Activated naive CD4-positive, alpha-beta T cell treated with anti-CD3 and anti-CD28 coated beads, Interleukin-2, amount 10 ng/mL, durations not matched to agents 7 days and 5 days (primary cell): ENCODE measurements at regions not wholly inside any gene's neighbourhood (a gene's known extent, or its start where the extent isn't known, plus 50 kb on each side); places are given as distances from the start of the nearest gene placed in this dataset.

Experiments used
- CTCF ChIA-PET: fragments of 350-600 bp; sonication (Branson Sonifier 250); formaldehyde crosslinking; loops from one replicate; lab custom pipeline; 2021; ENCODE audit warnings: antibody characterized with exemption; lab: Charles Lee
- DNase-seq: peaks from one replicate; pipeline ENCODE4 v3.0.0-alpha.2; 2020
- H3K27ac Mint-ChIP-seq: one replicate; pipeline ENCODE4 v1.8.0; 2021; ENCODE audit warnings: mild to moderate bottlenecking, moderate library complexity, mixed read lengths
- H3K27me3 Mint-ChIP-seq: one replicate; pipeline ENCODE4 v1.8.0; 2021; ENCODE audit warnings: mild to moderate bottlenecking, mixed read lengths
- H3K36me3 Mint-ChIP-seq: one replicate; pipeline ENCODE4 v1.8.0; 2021; ENCODE audit warnings: mixed read lengths
- H3K4me1 Mint-ChIP-seq: one replicate; pipeline ENCODE4 v1.8.0; 2021; ENCODE audit warnings: mixed read lengths
- H3K4me3 Mint-ChIP-seq: one replicate; pipeline ENCODE4 v1.8.0; 2021; ENCODE audit warnings: mild to moderate bottlenecking, moderate library complexity, mixed read lengths
- H3K9me3 Mint-ChIP-seq: one replicate; pipeline ENCODE4 v1.8.0; 2021; ENCODE audit warnings: mixed read lengths

GRCh38 chr6:110558575-110558974 lies 82.2 kb upstream of the SLC22A16 start:
- Mint-ChIP-seq H3K9me3 (peaks cover 18% of the 10 kb centered on the region), H3K27ac (peak overlapping the region; percentile 21), H3K36me3 (peaks cover 17% of the 10 kb centered on the region), H3K4me3 (no peak overlapping the region), H3K4me1 (peaks cover 46% of the 10 kb centered on the region), H3K27me3 (peaks cover 11% of the 10 kb centered on the region)
- CTCF ChIA-PET = no interaction called here
- DNase-seq = no peak

DNA sequence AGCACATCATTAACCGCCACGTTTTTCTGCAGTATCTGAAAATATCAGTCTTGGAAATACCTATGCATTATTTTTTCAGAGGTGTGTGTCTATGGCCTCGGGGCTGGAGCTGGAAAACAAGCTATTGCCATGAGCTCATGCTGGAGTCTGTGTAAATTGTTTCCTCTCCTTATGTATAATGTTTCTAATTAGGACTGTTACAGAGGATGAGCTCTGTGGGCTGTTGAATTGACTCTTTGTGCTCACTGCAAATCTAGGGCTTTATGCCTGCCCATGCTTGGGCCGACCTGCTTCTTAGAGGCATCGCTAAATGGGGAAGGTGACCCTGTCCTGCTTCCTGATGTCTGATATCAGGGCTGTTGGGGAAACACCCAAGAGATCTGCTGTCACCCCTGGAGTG lies 80.8 kb upstream of the SLC22A16 start:
- DNase-seq = no peak
- H3K27me3 Mint-ChIP-seq = peaks cover 15% of the 10 kb centered on the region
- peaks cover 39% of the 10 kb centered on the region for H3K4me1 Mint-ChIP-seq
- H3K9me3 Mint-ChIP-seq = peaks cover 13% of the 10 kb centered on the region
- no peak overlapping the region for H3K27ac Mint-ChIP-seq
- peaks cover 12% of the 10 kb centered on the region for H3K36me3 Mint-ChIP-seq
- no peak overlapping the region for H3K4me3 Mint-ChIP-seq
- CTCF ChIA-PET = no interaction called here

DNA sequence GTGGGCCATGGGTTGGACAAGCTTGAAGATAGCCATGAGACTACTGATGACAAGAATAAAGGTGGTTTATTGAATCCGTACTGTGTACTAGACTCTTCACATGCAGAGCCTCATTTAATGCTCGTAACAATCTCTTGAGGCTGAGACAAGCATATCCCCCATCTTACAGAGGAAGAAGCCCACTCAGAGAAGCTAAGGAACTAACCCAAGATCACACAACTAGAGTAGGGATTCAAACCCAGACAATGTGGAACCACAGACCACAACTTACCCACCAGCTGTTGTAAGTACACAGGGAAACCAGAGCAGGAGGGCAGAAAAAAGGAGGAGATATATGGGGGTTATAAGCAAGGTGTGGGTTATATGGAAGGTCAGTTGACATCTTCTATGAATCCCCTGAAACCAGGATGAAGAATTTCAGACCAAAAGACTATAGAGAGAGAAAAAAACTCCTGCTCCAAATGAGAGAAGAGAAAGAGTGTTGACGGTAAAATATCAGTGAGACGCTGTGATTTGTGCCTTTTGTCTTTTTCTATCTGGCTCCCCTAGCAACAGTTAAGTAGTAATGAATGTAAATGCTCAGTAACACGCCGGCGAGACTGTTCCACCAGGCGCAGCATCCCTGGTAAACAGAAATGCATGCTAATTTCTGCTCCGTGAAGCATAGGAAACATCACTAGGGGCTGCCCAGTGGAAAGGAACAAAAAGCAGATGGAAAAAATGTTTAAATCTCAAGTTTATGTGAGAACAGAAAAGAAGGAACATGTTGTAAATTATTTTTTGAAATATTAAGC lies 80.1 kb upstream of the SLC22A16 start:
- CTCF ChIA-PET = no interaction called here
- H3K9me3 Mint-ChIP-seq = peaks cover 8% of the 10 kb centered on the region
- no peak overlapping the region for H3K27ac Mint-ChIP-seq
- H3K36me3 Mint-ChIP-seq = peaks cover 9% of the 10 kb centered on the region
- H3K27me3 Mint-ChIP-seq = peaks cover 19% of the 10 kb centered on the region
- no peak for DNase-seq
- H3K4me3 Mint-ChIP-seq = no peak overlapping the region
- peaks cover 32% of the 10 kb centered on the region for H3K4me1 Mint-ChIP-seq

DNA sequence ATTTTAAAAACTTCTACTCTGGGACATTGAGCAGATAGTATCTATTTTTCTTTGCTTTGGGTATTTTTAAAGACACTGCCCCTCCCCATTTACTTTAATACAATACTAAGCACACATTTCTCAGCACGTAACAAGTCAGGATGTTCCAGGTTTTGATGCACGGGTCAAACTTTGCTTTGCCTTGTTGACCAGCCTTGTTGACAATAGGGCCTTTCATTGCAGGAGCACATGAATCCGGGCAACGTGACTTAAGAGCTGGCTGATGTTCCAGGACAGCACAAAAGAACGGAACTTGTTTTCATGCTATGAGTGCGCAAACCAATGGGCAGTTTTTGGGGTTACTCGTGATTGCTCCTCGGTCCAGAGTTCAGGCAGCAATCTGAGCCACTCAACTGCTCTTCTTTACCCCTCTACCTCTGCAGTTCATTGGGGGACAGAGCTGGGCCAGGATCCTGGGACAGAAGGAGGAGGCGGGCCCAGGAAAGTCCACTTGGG lies 78.6 kb upstream of the SLC22A16 start:
- CTCF ChIA-PET = no interaction called here
- Mint-ChIP-seq H3K4me3 (no peak overlapping the region), H3K4me1 (peaks cover 17% of the 10 kb centered on the region), H3K36me3 (peaks cover 3% of the 10 kb centered on the region), H3K27me3 (peaks cover 31% of the 10 kb centered on the region), H3K27ac (no peak overlapping the region), H3K9me3 (peaks cover 10% of the 10 kb centered on the region)
- no peak for DNase-seq

- CTCF ChIA-PET = no interaction called here
- no peak overlapping the region for H3K4me3 Mint-ChIP-seq
- H3K27ac Mint-ChIP-seq = no peak overlapping the region
- H3K27me3 Mint-ChIP-seq = peaks cover 31% of the 10 kb centered on the region
- peaks cover 3% of the 10 kb centered on the region for H3K36me3 Mint-ChIP-seq
- peaks cover 12% of the 10 kb centered on the region for H3K4me1 Mint-ChIP-seq
- no peak for DNase-seq
- peaks cover 10% of the 10 kb centered on the region for H3K9me3 Mint-ChIP-seq
Measured at GRCh38 chr6:110554441-110554840, 78.0 kb upstream of the SLC22A16 start.

GRCh38 chr6:110552901-110553641 lies 76.7 kb upstream of the SLC22A16 start:
- CTCF ChIA-PET = no interaction called here
- no peak overlapping the region for H3K4me3 Mint-ChIP-seq
- H3K27ac Mint-ChIP-seq = no peak overlapping the region
- H3K36me3 Mint-ChIP-seq = no peaks in the 10 kb centered on the region
- H3K27me3 Mint-ChIP-seq = peaks cover 31% of the 10 kb centered on the region
- no peak for DNase-seq
- H3K9me3 Mint-ChIP-seq = peaks cover 7% of the 10 kb centered on the region
- peaks cover 6% of the 10 kb centered on the region for H3K4me1 Mint-ChIP-seq

GRCh38 chr6:110552076-110552475 lies 75.7 kb upstream of the SLC22A16 start:
- H3K9me3 Mint-ChIP-seq = peaks cover 7% of the 10 kb centered on the region
- no peak for DNase-seq
- CTCF ChIA-PET = no interaction called here
- no peak overlapping the region for H3K4me3 Mint-ChIP-seq
- no peaks in the 10 kb centered on the region for H3K36me3 Mint-ChIP-seq
- peaks cover 4% of the 10 kb centered on the region for H3K4me1 Mint-ChIP-seq
- H3K27ac Mint-ChIP-seq = no peak overlapping the region
- peaks cover 34% of the 10 kb centered on the region for H3K27me3 Mint-ChIP-seq

GRCh38 chr6:110551088-110551487 lies 74.7 kb upstream of the SLC22A16 start:
- Mint-ChIP-seq H3K9me3 (peaks cover 7% of the 10 kb centered on the region), H3K4me1 (no peaks in the 10 kb centered on the region), H3K36me3 (peaks cover 2% of the 10 kb centered on the region), H3K4me3 (no peak overlapping the region), H3K27me3 (peaks cover 42% of the 10 kb centered on the region), H3K27ac (no peak overlapping the region)
- no peak for DNase-seq
- CTCF ChIA-PET = interaction anchor here (1.0 kb wide), 1 partner anchor 659 kb away, joined by 3 read pairs; no protein-coding TSS in a partner anchor

GRCh38 chr6:110550353-110550752 lies 73.9 kb upstream of the SLC22A16 start:
- H3K4me1 Mint-ChIP-seq = no peaks in the 10 kb centered on the region
- H3K27ac Mint-ChIP-seq = no peak overlapping the region
- peaks cover 2% of the 10 kb centered on the region for H3K36me3 Mint-ChIP-seq
- DNase-seq = no peak
- peaks cover 7% of the 10 kb centered on the region for H3K9me3 Mint-ChIP-seq
- no peak overlapping the region for H3K4me3 Mint-ChIP-seq
- peaks cover 43% of the 10 kb centered on the region for H3K27me3 Mint-ChIP-seq
- CTCF ChIA-PET = no interaction called here

DNA sequence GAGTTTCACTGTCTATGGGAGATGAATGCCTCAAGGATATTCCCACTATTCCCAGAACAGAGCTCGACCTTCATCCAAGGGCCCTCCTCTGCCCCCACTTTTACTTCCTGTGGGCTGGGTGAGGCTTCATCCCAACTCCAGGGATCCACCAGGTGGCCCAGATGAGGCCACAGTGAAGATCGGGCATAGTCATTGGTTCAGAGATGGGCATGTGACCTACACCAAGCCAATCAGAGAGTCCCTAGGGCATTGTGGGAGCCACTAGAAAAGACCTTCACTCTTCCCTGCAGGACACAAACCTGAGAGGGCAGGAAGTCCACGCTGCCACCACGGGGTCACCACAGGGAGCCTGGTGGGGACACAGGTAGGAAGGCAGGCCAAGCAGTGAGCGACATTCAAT lies 72.9 kb upstream of the SLC22A16 start:
- Mint-ChIP-seq H3K4me3 (no peak overlapping the region), H3K4me1 (peaks cover 4% of the 10 kb centered on the region), H3K27ac (no peak overlapping the region), H3K27me3 (peaks cover 44% of the 10 kb centered on the region), H3K36me3 (peaks cover 2% of the 10 kb centered on the region), H3K9me3 (peaks cover 11% of the 10 kb centered on the region)
- CTCF ChIA-PET = interaction anchor here (0.7 kb wide), 1 partner anchor 84 kb away, joined by 3 read pairs; no protein-coding TSS in a partner anchor
- DNase-seq = no peak

GRCh38 chr6:110548110-110548847 lies 71.9 kb upstream of the SLC22A16 start:
- Mint-ChIP-seq H3K4me3 (no peak overlapping the region), H3K9me3 (peaks cover 11% of the 10 kb centered on the region), H3K27ac (no peak overlapping the region), H3K36me3 (peaks cover 2% of the 10 kb centered on the region), H3K27me3 (peaks cover 41% of the 10 kb centered on the region), H3K4me1 (peaks cover 8% of the 10 kb centered on the region)
- DNase-seq = no peak
- CTCF ChIA-PET = interaction anchor here (0.7 kb wide), 1 partner anchor 85 kb away, joined by 3 read pairs; no protein-coding TSS in a partner anchor

DNA sequence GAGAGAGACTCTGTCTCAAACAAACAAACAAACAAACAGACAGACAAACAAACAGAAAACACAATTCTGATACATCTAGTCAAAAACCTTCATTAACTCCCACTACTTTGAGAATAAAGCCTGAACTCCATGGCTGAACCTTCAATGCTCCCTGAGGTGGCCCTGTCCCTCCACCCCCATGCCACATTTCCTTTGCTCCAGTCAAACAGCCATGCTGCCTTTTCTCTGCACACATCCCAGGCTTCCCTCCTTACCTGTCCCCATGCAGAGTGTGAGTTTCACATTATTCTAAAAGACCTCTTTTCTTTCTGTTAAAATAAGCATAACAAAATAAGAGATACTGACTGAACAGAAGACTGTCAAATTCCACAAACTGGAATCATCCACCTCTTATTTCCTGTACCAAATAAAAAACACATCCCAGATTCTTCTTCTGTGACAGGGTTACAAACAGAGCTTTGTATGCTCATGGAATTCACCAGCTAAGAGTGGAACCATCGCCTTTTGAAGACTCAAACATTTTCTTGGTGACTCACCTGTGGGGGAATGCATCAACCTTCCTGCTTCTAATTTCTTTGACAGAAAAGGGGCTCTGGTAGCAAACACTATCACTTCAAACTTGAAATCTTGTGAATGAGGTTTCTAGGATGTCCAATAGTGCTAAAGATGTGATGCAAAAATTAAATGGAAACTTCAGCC lies 71.0 kb upstream of the SLC22A16 start:
- peaks cover 11% of the 10 kb centered on the region for H3K9me3 Mint-ChIP-seq
- peaks cover 8% of the 10 kb centered on the region for H3K4me1 Mint-ChIP-seq
- CTCF ChIA-PET = no interaction called here
- peaks cover 45% of the 10 kb centered on the region for H3K27me3 Mint-ChIP-seq
- no peak for DNase-seq
- no peak overlapping the region for H3K4me3 Mint-ChIP-seq
- H3K36me3 Mint-ChIP-seq = peaks cover 2% of the 10 kb centered on the region
- H3K27ac Mint-ChIP-seq = no peak overlapping the region

DNA sequence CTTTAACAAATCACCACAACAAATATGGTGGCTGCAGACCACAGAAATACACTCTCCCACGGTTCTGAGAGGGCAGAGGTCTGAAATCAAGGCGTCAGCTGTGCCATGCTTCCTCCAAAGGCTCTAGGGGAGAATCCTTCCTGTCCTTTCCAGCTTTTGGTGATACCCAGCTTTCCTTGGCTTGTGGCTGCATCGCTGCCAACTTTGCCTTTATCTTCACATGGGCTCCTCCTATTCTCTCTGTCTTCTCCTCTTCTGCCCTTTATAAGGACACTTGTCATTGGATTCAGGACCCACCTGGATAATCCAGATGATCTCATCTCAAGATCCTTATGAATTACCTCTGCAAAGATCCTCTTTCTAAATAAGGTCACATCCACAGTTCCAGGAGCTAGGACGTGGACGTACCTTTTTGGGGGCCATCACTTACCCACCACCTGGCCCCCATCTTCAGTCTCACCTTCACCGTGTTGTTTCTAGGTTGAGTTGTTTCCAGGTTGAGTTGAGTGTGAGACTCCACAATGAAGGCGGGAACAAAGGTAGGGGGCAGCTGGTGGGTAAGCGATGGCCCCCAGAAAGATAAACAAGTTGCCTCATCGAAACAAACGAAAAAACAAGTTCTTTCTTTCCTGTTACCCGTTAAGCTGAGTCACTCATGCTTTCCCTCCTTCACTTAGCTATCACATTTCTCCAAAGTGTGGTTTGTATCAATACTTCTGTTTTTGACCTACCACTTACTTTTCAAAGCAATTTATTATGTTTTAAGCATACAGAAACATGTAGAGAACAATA lies 68.9 kb upstream of the SLC22A16 start:
- Mint-ChIP-seq H3K9me3 (peaks cover 4% of the 10 kb centered on the region), H3K27ac (no peak overlapping the region), H3K4me3 (no peak overlapping the region), H3K4me1 (peaks cover 8% of the 10 kb centered on the region), H3K27me3 (peaks cover 31% of the 10 kb centered on the region), H3K36me3 (peaks cover 2% of the 10 kb centered on the region)
- DNase-seq = no peak
- CTCF ChIA-PET = interaction anchor here (1.3 kb wide), 1 partner anchor 18 kb away, joined by 3 read pairs; no protein-coding TSS in a partner anchor
